ENCODE measurements at regions not wholly inside any gene's neighbourhood (a gene's known extent, or its start where the extent isn't known, plus 50 kb on each side); places are given as distances from the start of the nearest gene placed in this dataset.

DNA sequence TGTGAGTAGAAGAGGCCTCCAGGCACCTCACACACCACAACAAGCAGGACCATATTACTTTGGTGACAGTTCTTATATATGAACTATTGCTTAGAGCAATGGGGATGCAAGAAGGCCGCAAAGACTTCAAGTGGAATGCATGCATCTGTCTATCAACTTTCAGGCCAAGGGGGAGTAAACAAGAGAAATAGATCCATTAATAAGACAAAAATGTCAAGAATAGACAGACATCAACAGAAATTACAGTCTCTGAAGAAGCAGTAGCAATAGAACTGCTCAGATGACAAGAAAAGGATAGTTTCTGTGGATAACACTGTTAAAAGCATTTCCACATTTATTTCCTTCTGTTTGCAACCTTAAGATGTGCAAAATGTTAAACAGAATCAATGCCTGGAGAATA is 1057.7 kb downstream of the UQCRFS1 start:
- no peak overlapping the region for H3K4me3 ChIP-seq
- H3K9me3 ChIP-seq (ENCODE audit: insufficient read depth, low read depth) = no peaks in the 10 kb centered on the region
- POLR2A ChIA-PET (ENCODE audit: unreplicated experiment) = no interaction called here
- no peaks in the 10 kb centered on the region for H3K36me3 ChIP-seq (ENCODE audit: low read depth)
- no TSS peak for BruUV-seq (replicated peaks)
- CTCF ChIA-PET = no interaction called here
- H3K27ac ChIP-seq = no peak overlapping the region
- H4K20me1 ChIP-seq (ENCODE audit: insufficient read depth) = no peaks in the 10 kb centered on the region
- no peaks in the 10 kb centered on the region for H3F3A ChIP-seq (ENCODE audit: insufficient read depth, low read depth)
- intact Hi-C loops (cut with micrococcal nuclease; ENCODE audit: unreplicated experiment) = no loop called here
- no peaks in the 10 kb centered on the region for H3K4me1 ChIP-seq (replicated peaks; ENCODE audit: insufficient read depth)
- H3K27me3 ChIP-seq (ENCODE audit: insufficient read depth, low read depth) = peaks cover 14% of the 10 kb centered on the region; the same call in 1 of the 2 replicates
- no peak overlapping the region for H2AFZ ChIP-seq
- no peak overlapping the region for H3K4me2 ChIP-seq
- no peaks in the 10 kb centered on the region for H3K79me2 ChIP-seq (ENCODE audit: low read depth)
- TF ChIP-seq, protein P1, sequence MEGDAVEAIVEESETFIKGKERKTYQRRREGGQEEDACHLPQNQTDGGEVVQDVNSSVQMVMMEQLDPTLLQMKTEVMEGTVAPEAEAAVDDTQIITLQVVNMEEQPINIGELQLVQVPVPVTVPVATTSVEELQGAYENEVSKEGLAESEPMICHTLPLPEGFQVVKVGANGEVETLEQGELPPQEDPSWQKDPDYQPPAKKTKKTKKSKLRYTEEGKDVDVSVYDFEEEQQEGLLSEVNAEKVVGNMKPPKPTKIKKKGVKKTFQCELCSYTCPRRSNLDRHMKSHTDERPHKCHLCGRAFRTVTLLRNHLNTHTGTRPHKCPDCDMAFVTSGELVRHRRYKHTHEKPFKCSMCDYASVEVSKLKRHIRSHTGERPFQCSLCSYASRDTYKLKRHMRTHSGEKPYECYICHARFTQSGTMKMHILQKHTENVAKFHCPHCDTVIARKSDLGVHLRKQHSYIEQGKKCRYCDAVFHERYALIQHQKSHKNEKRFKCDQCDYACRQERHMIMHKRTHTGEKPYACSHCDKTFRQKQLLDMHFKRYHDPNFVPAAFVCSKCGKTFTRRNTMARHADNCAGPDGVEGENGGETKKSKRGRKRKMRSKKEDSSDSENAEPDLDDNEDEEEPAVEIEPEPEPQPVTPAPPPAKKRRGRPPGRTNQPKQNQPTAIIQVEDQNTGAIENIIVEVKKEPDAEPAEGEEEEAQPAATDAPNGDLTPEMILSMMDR (conservative IDR thresholded peaks at IDR 0.05) = no peak
- no peak for TF ChIP-seq EZH2 (IDR thresholded peaks at IDR 0.05; ENCODE audit: low read depth)
- no peaks in the 10 kb centered on the region for H3K9me2 ChIP-seq (ENCODE audit: insufficient read depth)
- DNase-seq = no peak

DNA sequence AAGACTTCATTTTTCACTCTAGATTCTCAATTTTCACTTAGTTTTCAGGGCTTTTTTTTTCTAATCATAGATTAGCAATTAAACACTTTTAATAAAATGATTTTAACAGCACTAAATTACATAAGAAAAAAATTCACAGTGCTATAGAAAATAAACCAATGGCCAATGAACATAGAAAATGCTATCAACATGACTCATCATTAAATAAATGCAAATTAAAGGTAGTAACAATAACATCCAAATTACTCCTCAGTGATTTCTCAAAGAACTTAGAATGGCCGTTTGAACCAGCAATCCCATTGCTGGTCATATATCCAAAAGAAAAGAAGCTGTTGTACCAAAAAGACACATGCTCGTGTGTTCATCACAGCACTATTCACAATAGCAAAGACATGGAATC is 1058.9 kb downstream of the UQCRFS1 start:
- ChIA-PET POLR2A (ENCODE audit: unreplicated experiment) (no interaction called here), CTCF (no interaction called here)
- H3K4me1 ChIP-seq (replicated peaks; ENCODE audit: insufficient read depth) = no peaks in the 10 kb centered on the region
- no peaks in the 10 kb centered on the region for H3K9me2 ChIP-seq (ENCODE audit: insufficient read depth)
- H3F3A ChIP-seq (ENCODE audit: insufficient read depth, low read depth) = no peaks in the 10 kb centered on the region
- H3K79me2 ChIP-seq (ENCODE audit: low read depth) = no peaks in the 10 kb centered on the region
- no peak overlapping the region for H3K4me2 ChIP-seq
- TF ChIP-seq, protein P1 (conservative IDR thresholded peaks at IDR 0.05) = no peak
- no peak for TF ChIP-seq EZH2 (IDR thresholded peaks at IDR 0.05; ENCODE audit: low read depth)
- no peaks in the 10 kb centered on the region for H3K36me3 ChIP-seq (ENCODE audit: low read depth)
- BruUV-seq (replicated peaks) = no TSS peak
- no peaks in the 10 kb centered on the region for H4K20me1 ChIP-seq (ENCODE audit: insufficient read depth)
- peaks cover 22% of the 10 kb centered on the region; the same call in 1 of the 2 replicates for H3K27me3 ChIP-seq (ENCODE audit: insufficient read depth, low read depth)
- H3K27ac ChIP-seq = no peak overlapping the region
- H3K4me3 ChIP-seq = no peak overlapping the region
- intact Hi-C loops (cut with micrococcal nuclease; ENCODE audit: unreplicated experiment) = no loop called here
- no peaks in the 10 kb centered on the region for H3K9me3 ChIP-seq (ENCODE audit: insufficient read depth, low read depth)
- H2AFZ ChIP-seq = no peak overlapping the region
- DNase-seq = no peak

DNA sequence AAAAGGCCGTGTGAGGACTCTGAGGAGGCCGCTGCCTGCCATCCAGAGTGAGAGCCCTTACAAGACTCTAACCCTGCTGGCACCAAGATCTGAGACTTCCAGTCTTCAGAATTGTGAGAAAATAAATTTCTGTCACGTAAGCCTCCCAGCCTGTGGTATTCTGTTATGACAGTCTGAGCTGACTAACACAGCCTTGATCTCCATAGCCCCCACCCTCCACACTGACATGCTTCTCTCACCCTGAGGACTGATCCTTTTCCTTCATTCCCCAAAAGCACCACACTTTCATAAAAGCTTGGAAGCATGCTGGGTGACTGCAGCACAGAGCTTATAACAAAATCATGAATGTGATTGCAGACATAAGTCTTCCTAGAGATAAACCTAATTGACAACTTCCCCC is 1059.8 kb downstream of the UQCRFS1 start:
- POLR2A ChIA-PET (ENCODE audit: unreplicated experiment) = no interaction called here
- intact Hi-C loops (cut with micrococcal nuclease; ENCODE audit: unreplicated experiment) = no loop called here
- CTCF ChIA-PET = no interaction called here
- Histone ChIP-seq H3K4me1 (replicated peaks; ENCODE audit: insufficient read depth) (no peaks in the 10 kb centered on the region), H4K20me1 (ENCODE audit: insufficient read depth) (no peaks in the 10 kb centered on the region), H3K9me3 (ENCODE audit: insufficient read depth, low read depth) (no peaks in the 10 kb centered on the region), H3K79me2 (ENCODE audit: low read depth) (no peaks in the 10 kb centered on the region), H3F3A (ENCODE audit: insufficient read depth, low read depth) (no peaks in the 10 kb centered on the region), H3K4me2 (no peak overlapping the region), H3K36me3 (ENCODE audit: low read depth) (no peaks in the 10 kb centered on the region), H3K9me2 (ENCODE audit: insufficient read depth) (no peaks in the 10 kb centered on the region), H3K4me3 (no peak overlapping the region), H3K27ac (no peak overlapping the region), H2AFZ (no peak overlapping the region), H3K27me3 (ENCODE audit: insufficient read depth, low read depth) (peaks cover 26% of the 10 kb centered on the region; the same call in 1 of the 2 replicates)
- BruUV-seq (replicated peaks) = no TSS peak
- no peak for DNase-seq
- TF ChIP-seq, protein P1 (conservative IDR thresholded peaks at IDR 0.05) = no peak
- no peak for TF ChIP-seq EZH2 (IDR thresholded peaks at IDR 0.05; ENCODE audit: low read depth)

All from PC-9 (cell line).